Pons (tissue), 1 donor: ENCODE measurements at regions not wholly inside any gene's neighbourhood (a gene's known extent, or its start where the extent isn't known, plus 50 kb on each side); places are given as distances from the start of the nearest gene placed in this dataset.
"Not testable (repeated sequence)": the region's sequence is repeated elsewhere in the genome, so short reads cannot be mapped to it uniquely, and the experiment has no call there.

Experiments used
- DNase-seq: peaks from one replicate; pipeline ENCODE4 v3.0.0-alpha.2; 2016; ENCODE audit warnings: low spot score

DNA sequence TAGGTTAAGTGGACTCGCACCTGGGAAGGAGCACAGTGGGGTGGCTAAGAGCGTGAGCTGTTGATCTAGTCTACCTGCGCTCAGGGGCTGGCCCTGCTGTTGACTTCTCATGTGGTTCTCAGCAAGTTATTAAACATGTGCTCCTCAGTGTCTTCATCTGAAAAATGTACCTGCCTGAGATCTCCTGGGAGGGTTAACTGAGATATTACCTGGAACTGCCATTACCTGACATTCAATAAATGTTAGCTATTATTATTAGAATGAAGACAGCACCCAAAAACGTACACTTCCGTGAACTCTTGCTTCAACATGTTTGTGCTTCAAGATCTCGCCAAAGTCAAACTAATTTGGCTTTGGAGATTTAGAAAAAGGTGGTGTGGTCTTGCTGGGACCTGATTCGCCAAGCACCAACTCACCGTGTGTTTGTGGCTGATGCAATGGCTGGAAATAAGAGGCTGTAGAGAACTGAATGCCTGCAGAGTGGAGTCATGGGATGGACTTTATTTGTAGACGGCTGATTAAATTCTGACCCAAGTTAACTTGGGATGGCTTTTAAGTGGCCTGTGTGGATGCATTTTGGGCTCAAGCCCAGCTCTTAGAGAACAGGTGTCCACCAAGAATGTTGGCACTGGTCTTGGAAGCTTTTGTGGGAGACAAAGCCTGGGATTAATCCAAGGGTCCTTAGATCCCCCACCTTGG lies 692.9 kb downstream of the QKI start:
- DNase-seq = no peak

DNA sequence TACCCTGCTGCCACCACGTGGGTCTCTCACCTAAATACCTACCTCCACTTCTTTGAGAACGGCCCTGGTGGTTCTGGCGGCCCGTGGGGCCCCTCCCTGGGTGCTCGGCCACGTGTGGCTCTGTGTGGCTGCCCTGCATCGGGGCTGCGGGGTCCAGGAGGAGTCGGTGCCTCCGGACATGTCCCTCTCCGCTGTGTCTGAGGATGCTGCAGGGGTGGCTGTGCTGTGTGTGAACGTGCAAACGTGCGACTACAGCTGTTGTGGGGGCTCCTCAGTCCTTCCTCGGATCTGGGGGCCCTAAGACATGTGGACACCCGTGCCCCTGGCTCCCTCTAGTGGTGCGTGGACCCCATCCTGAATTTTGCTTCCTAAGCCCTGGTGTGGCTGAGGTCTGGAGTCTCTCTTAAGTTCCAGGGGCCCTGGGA lies 691.8 kb downstream of the QKI start:
- DNase-seq = no peak

DNA sequence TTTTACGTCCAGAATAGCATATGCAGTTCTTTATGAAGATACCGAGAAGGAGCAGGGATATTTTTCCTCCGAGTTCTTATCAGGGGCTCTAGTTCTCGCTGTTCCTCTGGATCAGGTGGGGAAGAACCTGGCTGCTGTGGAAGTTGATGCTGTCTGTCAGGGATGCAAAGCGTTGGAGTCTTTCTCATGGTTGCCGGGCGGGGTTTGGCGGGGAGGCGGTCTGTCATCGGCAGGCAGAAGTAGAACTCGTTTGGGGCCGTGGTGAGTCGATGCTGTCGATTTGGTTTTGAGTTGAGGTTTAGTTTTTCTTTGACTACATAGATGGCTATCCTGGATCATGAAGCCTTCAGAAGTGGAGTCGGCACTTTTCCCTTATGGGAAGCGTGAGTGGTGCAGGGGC lies 691.2 kb downstream of the QKI start:
- no peak for DNase-seq

DNA sequence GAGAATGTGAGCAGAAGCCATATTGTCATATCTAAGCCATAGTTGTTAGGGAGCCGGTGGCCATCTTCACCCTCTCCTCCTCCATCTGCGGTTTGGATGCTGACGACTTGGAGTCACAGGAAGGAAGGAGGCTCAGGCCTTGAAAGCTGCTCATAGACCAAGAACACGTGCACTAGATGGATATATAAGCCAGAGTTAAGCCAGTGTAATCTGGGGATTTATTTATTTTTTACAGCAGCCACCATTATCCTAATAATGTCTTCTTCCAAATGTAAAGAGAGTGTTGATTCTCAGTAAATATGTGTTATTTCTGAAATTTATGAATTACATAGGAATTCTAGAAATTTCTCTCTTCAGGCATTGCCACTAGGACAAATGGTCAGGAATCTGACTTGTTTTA lies 689.9 kb downstream of the QKI start:
- DNase-seq = no peak

DNA sequence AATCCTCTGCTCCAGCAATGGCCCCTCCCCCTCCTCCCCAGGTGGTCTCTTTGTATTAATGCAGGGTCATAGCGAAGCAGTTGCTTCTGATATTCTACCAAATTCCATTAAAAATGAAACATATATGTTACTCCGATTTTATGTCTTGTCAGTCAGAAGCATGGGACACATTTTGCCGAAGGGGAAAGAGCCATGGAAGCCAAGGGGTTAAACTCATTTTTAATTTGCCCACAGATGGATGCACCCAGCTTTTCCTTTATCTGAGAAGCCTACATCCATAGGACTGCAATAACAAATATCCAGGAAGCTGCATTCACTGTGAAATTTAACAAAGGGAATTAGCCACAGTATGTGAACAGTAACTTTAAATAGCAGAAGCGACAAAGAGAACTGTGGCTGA lies 688.2 kb downstream of the QKI start:
- no peak for DNase-seq

DNA sequence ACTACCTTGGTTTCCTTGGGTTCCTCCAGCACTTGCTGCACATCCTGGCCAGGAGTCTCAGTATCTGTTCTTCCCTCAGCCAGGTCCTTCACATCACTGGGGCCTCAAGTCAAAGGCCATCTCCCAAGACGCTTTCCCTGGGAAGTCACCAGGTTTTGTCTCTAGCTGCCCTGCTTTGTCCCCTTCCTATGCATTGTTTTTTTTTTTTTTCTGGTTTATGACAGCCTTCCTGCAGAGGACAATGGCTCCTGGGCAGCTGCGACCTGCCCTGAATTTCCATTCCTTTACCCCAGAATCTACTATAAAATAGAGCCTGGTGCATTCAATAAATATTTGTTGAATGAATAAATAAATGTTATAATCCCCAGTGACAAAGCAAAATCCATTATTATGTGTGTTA lies 687.3 kb downstream of the QKI start:
- no peak for DNase-seq

DNA sequence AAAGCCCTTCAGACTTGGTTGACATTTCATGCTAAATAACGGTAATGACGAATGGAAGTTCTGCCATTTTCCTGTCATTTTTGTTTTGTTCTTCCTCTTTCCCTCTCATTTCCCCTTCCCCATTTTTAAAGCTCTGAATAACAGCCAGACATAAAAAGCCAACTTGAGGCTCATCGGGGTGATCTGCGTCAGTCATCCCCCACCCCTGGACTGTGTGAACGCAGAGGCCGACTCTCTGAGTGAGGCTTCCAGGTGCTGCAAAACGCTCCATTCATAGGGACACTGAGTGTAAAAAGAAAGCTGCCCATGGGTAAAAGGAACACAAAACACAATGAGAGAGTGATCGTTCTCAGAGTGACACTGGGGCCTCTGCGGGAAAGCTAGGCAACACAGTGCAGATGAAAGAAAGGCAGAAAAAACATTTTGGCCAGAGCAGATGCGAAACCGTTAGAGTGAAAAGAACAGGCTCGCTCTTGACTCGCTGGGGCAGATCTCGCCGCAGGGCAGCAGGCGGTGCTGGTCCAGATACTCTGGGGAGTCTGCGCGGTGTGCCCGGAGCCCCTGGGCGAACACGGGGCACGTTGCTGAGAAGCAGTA lies 684.8 kb downstream of the QKI start:
- DNase-seq = peak; percentile 22

DNA sequence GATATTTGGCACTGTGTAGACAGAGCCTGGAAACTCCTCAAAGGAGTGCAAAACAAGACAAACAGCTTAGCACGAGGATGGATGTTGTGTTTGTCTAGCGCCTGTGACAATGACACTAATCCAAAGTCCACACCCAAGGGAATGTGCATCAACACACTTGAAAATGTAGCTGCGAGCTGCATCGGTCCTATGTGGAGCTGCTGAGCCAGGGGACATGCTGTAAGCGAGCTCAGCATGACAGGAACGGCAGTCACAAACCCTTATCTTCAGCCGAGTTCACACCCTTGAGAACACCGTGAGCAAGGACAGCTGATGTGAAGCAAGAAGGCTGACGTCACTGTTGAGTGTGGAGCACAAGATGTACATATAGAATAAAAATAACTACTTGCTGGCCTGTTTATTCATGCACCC lies 684.3 kb downstream of the QKI start:
- no peak for DNase-seq

DNA sequence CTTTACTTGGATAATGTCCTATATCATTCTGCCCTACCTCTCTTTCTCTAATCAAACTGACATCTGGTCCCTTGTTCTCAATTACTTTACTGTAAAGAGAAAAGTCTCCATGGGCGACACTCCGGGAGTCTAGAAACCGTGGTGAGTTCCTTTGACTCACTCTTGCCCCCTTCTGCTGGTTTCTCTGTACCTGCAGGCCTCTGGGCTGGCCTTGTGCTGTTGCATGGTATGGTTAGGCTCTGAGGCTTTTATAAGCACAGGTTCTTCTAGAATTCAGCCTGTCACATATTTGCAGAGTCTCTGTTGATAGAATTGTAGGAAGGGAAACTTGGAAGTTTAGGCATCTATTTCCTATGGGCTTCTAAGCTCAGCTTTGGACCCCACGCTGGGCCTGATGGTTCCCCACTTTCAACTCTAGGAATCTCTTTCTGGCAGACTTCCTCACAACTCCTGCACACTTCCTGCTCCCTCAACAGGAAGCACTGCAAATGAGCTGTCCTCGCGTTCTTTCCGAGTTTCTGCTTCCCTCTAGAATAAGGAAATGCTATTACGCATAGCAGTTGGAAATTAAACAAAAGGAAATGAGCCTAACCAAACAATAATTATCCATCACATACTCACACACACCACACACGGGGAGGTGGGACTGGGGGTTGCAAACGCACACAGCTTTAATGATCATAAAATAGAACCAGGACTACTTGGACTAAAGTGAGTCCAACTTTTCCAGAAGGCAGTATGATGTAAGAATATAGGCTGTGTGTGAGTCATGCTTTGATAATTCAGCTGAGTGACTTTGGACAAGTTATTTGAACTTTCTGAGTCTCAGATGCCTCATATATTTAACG lies 683.3 kb downstream of the QKI start:
- peak; percentile 35 for DNase-seq

DNA sequence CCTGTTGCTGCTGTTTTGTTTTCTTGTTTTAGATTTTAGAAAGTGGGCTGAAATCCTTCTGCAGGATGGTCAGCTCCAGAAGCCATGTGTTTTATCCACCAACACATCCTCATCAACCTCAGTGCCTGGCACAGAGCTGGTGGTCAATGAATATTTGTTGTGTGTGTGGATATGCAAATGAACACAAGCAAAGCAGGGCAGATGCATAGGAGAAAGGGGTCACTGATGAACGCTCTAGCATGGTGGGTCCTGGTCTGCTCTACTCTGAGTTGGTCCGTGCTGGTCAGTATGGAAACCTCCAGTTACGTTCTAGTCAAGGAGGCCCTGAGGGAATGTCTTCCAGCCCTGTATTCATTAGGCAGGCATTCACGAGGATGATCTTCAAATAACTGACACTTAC lies 682.5 kb downstream of the QKI start:
- DNase-seq = no peak

DNA sequence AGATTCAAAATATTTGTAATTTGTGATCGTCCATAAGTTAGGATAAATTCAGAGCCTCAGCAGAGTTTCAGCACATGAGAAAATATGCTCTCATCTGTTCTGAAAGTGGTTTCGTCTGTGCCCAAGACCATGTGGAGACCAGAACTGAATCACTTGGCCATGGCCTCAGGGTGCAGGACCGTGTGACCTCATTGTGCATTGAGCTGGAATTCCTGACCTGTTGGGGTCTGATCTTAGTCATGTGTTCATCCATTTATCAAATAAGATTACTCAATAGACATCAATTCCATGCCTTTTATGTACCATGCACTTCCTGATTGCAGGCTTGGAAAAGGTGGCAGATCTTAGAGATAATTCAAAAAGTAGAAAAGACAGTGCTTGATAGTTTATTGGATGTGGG lies 680.5 kb downstream of the QKI start:
- DNase-seq = no peak

DNA sequence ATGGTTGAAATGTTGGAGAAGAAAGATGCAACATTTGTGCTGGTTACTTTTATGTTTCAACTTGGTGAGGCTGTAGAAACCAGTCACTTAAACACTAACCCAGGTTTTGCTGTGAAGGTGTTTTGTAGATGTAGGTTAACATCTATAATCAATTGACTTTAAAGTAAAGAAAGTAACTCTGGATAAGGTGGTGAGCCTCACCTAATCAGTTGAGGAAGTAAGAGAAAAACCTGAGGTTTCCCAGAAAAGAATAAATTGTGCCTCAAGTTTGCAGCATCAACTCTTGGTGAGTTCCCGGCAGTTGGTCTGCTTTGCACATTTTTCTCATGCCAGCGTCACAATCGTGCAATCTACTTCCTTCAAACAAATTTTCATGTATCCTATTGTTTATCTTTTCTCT lies 673.4 kb downstream of the QKI start:
- no peak for DNase-seq

DNA sequence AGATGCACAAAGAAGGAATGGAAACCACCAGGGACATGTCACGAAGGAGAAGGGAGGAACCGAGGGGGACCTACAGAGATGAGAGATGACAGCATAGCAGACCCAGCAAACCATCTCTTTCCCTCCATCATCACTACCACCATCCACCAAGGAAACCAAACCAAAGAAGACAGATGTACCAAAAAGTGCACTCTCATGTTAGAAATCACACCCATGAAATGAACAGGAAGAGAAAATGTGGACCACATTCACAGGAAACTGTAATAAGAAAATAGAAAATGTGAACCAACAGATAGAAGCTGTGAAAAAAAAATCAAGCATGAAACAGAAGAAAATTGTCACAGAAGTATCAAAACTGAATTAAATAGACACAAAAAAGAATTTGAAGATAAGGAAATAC lies 672.7 kb downstream of the QKI start:
- DNase-seq = no peak

DNA sequence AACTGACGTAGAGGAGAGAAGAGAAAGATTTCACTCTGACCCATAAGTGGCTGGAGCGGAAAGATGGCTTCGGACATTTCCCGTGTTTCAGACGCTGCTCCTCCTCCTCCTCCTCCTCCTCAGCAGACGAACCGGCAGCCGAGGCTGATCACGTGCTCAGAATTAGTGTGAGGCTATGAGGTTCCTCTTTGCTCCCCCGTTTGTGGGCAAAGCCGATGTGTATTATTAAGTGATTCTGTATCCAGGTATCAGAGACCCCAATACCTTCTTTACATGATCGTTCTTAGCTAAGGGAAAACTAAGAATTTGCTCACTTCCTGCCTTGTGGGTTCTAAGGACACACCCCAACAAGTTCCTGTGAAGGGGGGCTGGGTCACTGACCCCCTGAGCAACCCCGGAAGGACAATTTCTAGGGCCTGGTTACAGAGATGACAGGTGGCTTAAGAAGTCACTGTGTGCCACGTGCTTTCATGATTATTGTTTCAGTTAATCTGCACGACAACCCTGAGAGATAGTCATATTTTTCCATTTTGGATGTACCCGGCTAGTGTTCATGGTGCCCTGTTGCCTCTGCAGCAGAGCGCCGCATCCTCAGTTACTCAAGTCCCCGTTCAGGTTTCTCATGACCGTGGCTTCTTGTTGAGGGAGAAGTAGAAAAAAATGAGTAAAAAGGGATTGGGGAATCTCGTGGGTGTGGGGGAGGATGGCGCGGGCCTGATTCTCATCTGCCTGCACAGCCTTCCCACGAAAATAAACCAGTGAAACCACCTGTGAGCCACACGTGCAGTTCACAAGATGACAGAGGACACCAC lies 671.8 kb downstream of the QKI start:
- DNase-seq = no peak

DNA sequence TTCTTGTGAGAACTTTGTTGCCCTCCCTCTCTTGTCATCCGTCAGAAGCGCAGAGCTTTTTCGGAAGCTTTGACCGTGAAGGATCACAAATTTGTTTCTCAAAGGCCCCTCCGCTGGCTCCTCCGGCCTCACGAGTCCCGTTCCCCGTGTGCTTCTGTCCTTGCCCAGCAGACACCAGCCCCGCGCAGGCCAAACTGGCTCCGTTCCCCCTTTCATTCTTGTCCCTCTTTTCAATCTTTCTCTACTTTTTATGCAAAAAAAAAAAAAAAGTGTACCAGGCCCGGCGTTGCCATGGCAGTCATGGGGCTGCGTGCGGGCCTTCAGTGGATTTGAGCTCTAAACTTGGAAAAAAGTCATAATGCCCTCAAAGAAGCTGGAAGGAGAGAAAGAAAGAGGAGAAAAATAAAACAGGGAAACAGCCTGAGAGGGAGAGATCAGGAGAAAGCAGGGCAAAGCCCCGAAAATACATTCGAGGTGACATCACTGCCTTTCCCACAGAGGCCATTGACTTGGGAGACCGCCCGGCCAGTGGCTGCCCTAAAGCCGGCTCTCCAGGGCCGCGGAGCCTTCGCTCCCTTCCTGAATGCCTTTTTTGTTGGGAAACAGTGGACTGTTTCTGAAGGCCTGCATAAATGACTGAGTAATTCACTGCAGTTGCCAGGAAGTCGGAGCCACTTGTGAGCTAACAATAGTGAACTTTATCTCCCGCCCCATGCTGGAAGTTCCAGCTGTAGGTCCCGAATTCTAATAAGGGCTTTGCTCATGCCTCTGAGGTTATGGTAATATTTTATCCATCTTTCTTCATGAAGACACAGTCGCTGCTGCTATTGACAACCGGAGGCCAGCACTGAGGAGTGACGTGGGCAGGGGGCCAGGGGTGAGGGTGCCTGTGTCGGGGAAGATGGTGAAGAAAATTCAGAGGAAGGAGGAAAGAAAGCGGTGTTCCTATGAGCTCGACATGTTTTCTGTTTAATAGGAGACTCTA lies 670.9 kb downstream of the QKI start:
- peak; percentile 99 for DNase-seq

DNA sequence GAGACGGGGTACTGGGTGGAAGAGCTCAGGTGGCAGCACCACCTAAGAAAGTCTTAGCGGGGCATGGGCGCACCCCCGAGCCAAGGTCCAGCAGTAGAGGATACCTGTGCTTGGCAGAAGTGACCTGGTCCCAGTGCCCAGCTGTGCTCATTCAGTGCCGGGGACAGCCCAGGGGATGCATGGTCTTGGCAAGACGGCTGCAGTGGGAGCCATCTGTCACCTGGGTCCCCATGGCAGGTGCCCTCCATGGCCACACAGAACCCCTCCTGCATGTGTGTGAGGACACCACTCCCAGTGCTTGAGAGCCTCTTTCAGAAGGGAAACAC lies 664.7 kb downstream of the QKI start:
- no peak for DNase-seq

DNA sequence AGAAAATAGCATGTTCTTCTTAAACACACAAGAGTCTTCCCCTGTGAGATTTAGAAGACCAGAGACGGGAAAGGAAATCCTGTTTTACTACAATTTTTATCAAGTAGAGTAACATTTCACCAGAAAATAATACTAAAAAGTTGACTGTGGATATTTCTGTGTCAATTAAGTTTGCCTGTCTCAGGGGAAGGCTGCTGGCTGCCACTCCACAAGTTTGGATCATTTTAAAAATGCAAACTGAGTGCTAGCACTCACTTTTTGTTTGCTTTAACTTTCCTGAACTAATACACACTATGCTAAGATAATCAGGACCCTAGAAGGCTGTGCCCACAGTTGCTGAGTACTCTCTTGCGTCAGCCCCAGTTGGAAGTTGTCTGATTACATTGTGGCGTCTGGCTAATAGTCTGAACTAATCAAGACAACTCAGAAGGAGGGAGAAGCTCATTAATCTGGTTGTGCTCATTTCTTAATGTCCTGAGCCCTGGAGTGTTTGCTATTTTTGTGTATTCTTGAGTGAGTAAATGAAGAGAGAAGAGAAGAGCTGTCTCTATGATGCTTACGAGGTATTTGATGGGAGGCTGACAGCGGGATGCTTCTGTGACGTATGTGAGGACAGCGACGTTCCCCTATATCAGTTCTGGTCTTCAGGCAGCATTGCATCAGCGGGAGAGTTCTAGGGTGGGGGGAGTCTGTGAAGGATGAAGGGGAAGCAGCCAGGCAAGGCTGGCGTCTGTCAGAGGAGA lies 664.2 kb downstream of the QKI start:
- DNase-seq = no peak

DNA sequence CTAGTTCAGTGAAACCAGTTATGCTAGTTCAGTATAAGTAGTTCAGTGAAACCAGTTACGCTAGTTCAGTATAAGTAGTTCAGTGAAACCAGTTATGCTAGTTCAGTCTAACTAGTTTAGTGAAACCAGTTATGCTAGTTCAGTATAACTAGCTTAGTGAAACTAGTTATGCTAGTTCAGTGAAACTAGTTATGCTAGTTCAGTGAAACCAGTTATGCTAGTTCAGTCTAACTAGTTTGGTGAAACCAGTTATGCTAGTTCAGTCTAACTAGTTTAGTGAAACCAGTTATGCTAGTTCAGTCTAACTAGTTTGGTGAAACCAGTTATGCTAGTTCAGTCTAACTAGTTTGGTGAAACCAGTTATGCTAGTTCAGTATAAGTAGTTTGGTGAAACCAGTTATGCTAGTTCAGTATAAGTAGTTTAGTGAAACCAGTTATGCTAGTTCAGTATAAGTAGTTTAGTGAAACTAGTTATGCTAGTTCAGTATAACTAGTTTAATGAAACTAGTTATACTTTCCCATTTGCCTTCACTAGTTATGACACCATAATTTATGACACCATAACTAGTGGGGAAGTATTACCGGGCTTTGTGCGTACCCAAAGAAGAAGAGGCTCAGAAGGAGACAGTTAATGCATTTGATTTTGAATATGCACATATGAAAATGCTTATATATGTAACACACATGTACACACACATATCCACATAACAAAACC lies 662.5 kb downstream of the QKI start:
- not testable (repeated sequence) for DNase-seq

DNA sequence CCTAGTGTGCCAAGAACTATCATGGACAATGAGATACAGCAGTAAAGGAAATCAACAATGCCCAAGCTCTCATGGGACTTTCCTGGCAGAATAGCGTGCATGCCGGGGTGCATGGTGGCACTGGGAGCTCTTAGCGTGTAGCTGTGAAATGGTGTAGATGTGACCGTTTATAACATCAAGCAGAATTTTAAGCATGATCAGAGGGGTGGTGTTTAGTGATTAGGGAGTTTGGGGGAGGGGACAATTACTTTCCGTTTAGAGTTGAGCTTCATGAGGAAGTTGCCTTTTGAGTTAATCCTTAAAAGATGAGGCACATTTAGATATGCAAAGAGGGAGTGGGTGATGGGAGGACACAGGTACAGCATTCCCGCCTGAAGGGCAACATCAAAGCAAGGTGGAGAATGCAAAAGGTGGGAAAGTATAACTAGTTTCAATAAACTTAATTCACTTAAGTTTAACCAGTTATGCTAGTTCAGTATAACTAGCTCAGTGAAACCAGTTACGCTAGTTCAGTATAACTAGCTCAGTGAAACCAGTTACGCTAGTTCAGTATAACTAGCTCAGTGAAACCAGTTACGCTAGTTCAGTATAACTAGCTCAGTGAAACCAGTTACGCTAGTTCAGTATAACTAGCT lies 661.6 kb downstream of the QKI start:
- DNase-seq = no peak
